Gastrocnemius medialis (tissue), 4 donors: ENCODE measurements at regions not wholly inside any gene's neighbourhood (a gene's known extent, or its start where the extent isn't known, plus 50 kb on each side); places are given as distances from the start of the nearest gene placed in this dataset.

Source experiments
- ATAC-seq, 2 donors: fragments of 150-250 bp; one replicate each; pipeline ENCODE4 v1.9.1; 2016
- DNase-seq, 2 donors: peaks; one replicate each; pipeline ENCODE4 v3.0.0-alpha.2; 2019
- H3K27ac ChIP-seq, 4 donors: fragments of 200-600 bp; sonication (generic); 1 replicate in 1 of 4; 2 replicates in 3 of 4; pipeline ENCODE4 v1.5.1; 2016 to 2018; ENCODE audit warnings: mild to moderate bottlenecking in 2 of 4, moderate library complexity in 1 of 4
- H3K27me3 ChIP-seq, 3 donors: fragments of 200-600 bp; sonication (generic) in 2 of 3; 1 replicate in 1 of 3; 2 replicates in 2 of 3; pipeline versions ENCODE4 v1.5.1 to v1.6.0; 2016 to 2019; ENCODE audit warnings: mild to moderate bottlenecking in 1 of 3, moderate library complexity in 1 of 3
- H3K36me3 ChIP-seq, 2 donors: fragments of 200-600 bp; sonication (generic) in 1 of 2; one replicate each; pipeline ENCODE4 v1.5.1; 2017 to 2018
- H3K4me1 ChIP-seq, 2 donors: fragments of 200-600 bp; sonication (generic) in 1 of 2; one replicate each; pipeline ENCODE4 v1.5.1; 2016 to 2017; ENCODE audit warnings: mild to moderate bottlenecking in 2 of 2
- H3K4me3 ChIP-seq, 4 donors: fragments of 200-600 bp; sonication (generic) in 3 of 4; 1 replicate in 1 of 4; 2 replicates in 3 of 4; pipeline ENCODE4 v1.5.1; 2016 to 2019; ENCODE audit warnings: mild to moderate bottlenecking in 2 of 4
- H3K9me3 ChIP-seq, 3 donors: fragments of 200-600 bp; sonication (generic) in 2 of 3; 1 replicate in 1 of 3; 2 replicates in 2 of 3; pipeline ENCODE4 v1.5.1; 2016 to 2019
- CTCF ChIP-seq, 5 experiments: fragments of 450-650 bp in 3 of 5; fragments of 200-600 bp in 2 of 5; sonication (generic) in 2 of 5; IDR thresholded peaks in 4 of 5; conservative IDR thresholded peaks in 1 of 5; 1 replicate in 4 of 5; 2 replicates in 1 of 5; pipeline ENCODE4 v1.5.1; 2016 to 2019; ENCODE audit warnings: antibody characterized with exemption in 5 of 5, mild to moderate bottlenecking in 3 of 5, moderate library complexity in 3 of 5
- POLR2A ChIP-seq, 2 donors: fragments of 450-650 bp; IDR thresholded peaks; one replicate each; pipeline ENCODE4 v1.6.1; 2017; ENCODE audit warnings: antibody characterized with exemption in 2 of 2, mild to moderate bottlenecking in 2 of 2, moderate library complexity in 2 of 2
- in situ Hi-C, 4 donors: fragments of 200-750 bp; cut with MboI; loops; one replicate each; pipeline versions ENCODE4 v1.15.0 to v1.8.0; 2017; ENCODE audit warnings: low sequenced_read_pairs in 4 of 4
- intact Hi-C: fragments of 100-400 bp; cut with DNase I; formaldehyde crosslinking; loops from one replicate; pipeline ENCODE4 v1.15.1; 2023; ENCODE audit warnings: low total_unique reads

GRCh38 chr2:239767021-239767905, 257.9 kb downstream of the NDUFA10 start:
- in situ Hi-C loops = no loop called here
- no peak for ATAC-seq
- Histone ChIP-seq H3K9me3 (peaks cover 0 to 7% (median 0%) of the 10 kb centered on the region in 3 donors), H3K4me1 (peaks cover 4 to 20% of the 10 kb centered on the region in 2 donors), H3K27ac (no peak overlapping the region), H3K4me3 (no peak overlapping the region), H3K27me3 (peaks cover 0 to under 1% (median 0%) of the 10 kb centered on the region in 3 donors), H3K36me3 (no peaks in the 10 kb centered on the region)
- intact Hi-C loops = no loop called here
- DNase-seq = no peak
- TF ChIP-seq POLR2A (IDR thresholded peaks at IDR 0.05) (no peak), CTCF (IDR thresholded peaks at IDR 0.05 in 4 of 5, conservative IDR thresholded peaks at IDR 0.05 in 1 of 5) (no peak)

- H3K9me3 ChIP-seq = no peaks in the 10 kb centered on the region
- no peak for TF ChIP-seq CTCF (IDR thresholded peaks at IDR 0.05 in 4 of 5, conservative IDR thresholded peaks at IDR 0.05 in 1 of 5)
- no peak for TF ChIP-seq POLR2A (IDR thresholded peaks at IDR 0.05)
- no peaks in the 10 kb centered on the region for H3K36me3 ChIP-seq
- in situ Hi-C loops (no loop called here), intact Hi-C loops (no loop called here)
- H3K4me3 ChIP-seq = no peak overlapping the region
- DNase-seq (no peak), ATAC-seq (no peak)
- no peak overlapping the region for H3K27ac ChIP-seq
- peaks cover 4 to 20% of the 10 kb centered on the region in 2 donors for H3K4me1 ChIP-seq
- peaks cover 0 to 3% (median 2%) of the 10 kb centered on the region in 3 donors for H3K27me3 ChIP-seq
These were observed 259.2 kb downstream of the NDUFA10 start for GRCh38 chr2:239765911-239766310.

GRCh38 chr2:239765076-239765845, 259.9 kb downstream of the NDUFA10 start:
- Histone ChIP-seq H3K27ac (no peak overlapping the region), H3K36me3 (no peaks in the 10 kb centered on the region), H3K4me1 (peaks cover 4 to 20% of the 10 kb centered on the region in 2 donors), H3K4me3 (no peak overlapping the region), H3K9me3 (no peaks in the 10 kb centered on the region), H3K27me3 (peaks cover 0 to 8% (median 2%) of the 10 kb centered on the region in 3 donors)
- in situ Hi-C loops = no loop called here
- DNase-seq = no peak
- ATAC-seq = no peak
- intact Hi-C loops = no loop called here
- no peak for TF ChIP-seq CTCF (IDR thresholded peaks at IDR 0.05 in 4 of 5, conservative IDR thresholded peaks at IDR 0.05 in 1 of 5)
- no peak for TF ChIP-seq POLR2A (IDR thresholded peaks at IDR 0.05)

- Histone ChIP-seq H3K27ac (no peak overlapping the region), H3K9me3 (no peaks in the 10 kb centered on the region), H3K36me3 (no peaks in the 10 kb centered on the region), H3K4me1 (peaks cover 0 to 14% of the 10 kb centered on the region in 2 donors), H3K27me3 (peaks cover 0 to 8% (median 2%) of the 10 kb centered on the region in 3 donors), H3K4me3 (no peak overlapping the region)
- in situ Hi-C loops = no loop called here
- intact Hi-C loops = no loop called here
- ATAC-seq (no peak), DNase-seq (no peak)
- peak in 1 of 5 experiments; percentile 16 for TF ChIP-seq CTCF (IDR thresholded peaks at IDR 0.05 in 4 of 5, conservative IDR thresholded peaks at IDR 0.05 in 1 of 5)
- TF ChIP-seq POLR2A (IDR thresholded peaks at IDR 0.05) = no peak
These were observed 261.6 kb downstream of the NDUFA10 start for GRCh38 chr2:239763433-239764097.
